ENCODE measurements at regions not wholly inside any gene's neighbourhood (a gene's known extent, or its start where the extent isn't known, plus 50 kb on each side); places are given as distances from the start of the nearest gene placed in this dataset.

GRCh38 chr13:97573011-97573410, 139.0 kb downstream of the RAP2A start:
- Histone ChIP-seq H3K36me3 (replicated peaks; ENCODE audit: control insufficient read depth, insufficient read depth, low read length) (no peaks in the 10 kb centered on the region), H3K4me3 (ENCODE audit: insufficient read depth, low read depth, low read length) (no peak overlapping the region), H3K27me3 (ENCODE audit: control insufficient read depth, insufficient read depth, low read length) (no peaks in the 10 kb centered on the region)
- DNase-seq = no peak

GRCh38 chr13:97574926-97575325, 141.0 kb downstream of the RAP2A start:
- Histone ChIP-seq H3K4me3 (ENCODE audit: insufficient read depth, low read depth, low read length) (no peak overlapping the region), H3K27me3 (ENCODE audit: control insufficient read depth, insufficient read depth, low read length) (no peaks in the 10 kb centered on the region), H3K36me3 (replicated peaks; ENCODE audit: control insufficient read depth, insufficient read depth, low read length) (no peaks in the 10 kb centered on the region)
- peak; percentile 46 for DNase-seq

- no peaks in the 10 kb centered on the region for H3K27me3 ChIP-seq (ENCODE audit: control insufficient read depth, insufficient read depth, low read length)
- H3K4me3 ChIP-seq (ENCODE audit: insufficient read depth, low read depth, low read length) = no peak overlapping the region
- no peak for DNase-seq
- no peaks in the 10 kb centered on the region for H3K36me3 ChIP-seq (replicated peaks; ENCODE audit: control insufficient read depth, insufficient read depth, low read length)
Observed at GRCh38 chr13:97577026-97577425, 143.1 kb downstream of the RAP2A start.

GRCh38 chr13:97582170-97582569, 148.2 kb downstream of the RAP2A start:
- no peaks in the 10 kb centered on the region for H3K36me3 ChIP-seq (replicated peaks; ENCODE audit: control insufficient read depth, insufficient read depth, low read length)
- H3K4me3 ChIP-seq (ENCODE audit: insufficient read depth, low read depth, low read length) = no peak overlapping the region
- DNase-seq = no peak
- H3K27me3 ChIP-seq (ENCODE audit: control insufficient read depth, insufficient read depth, low read length) = no peaks in the 10 kb centered on the region

- H3K36me3 ChIP-seq (replicated peaks; ENCODE audit: control insufficient read depth, insufficient read depth, low read length) = no peaks in the 10 kb centered on the region
- DNase-seq = no peak
- H3K27me3 ChIP-seq (ENCODE audit: control insufficient read depth, insufficient read depth, low read length) = no peaks in the 10 kb centered on the region
- no peak overlapping the region for H3K4me3 ChIP-seq (ENCODE audit: insufficient read depth, low read depth, low read length)
Observed at GRCh38 chr13:97583907-97584497, 150.0 kb downstream of the RAP2A start.

GRCh38 chr13:97586941-97587340, 153.0 kb downstream of the RAP2A start:
- DNase-seq = no peak

GRCh38 chr13:97588993-97589392, 155.0 kb downstream of the RAP2A start:
- Histone ChIP-seq H3K4me3 (ENCODE audit: insufficient read depth, low read depth, low read length) (no peak overlapping the region), H3K36me3 (replicated peaks; ENCODE audit: control insufficient read depth, insufficient read depth, low read length) (no peaks in the 10 kb centered on the region), H3K27me3 (ENCODE audit: control insufficient read depth, insufficient read depth, low read length) (no peaks in the 10 kb centered on the region)
- DNase-seq = no peak

More at GRCh38 chr13:97586941-97587340, 153.0 kb downstream of the RAP2A start:
- H3K36me3 ChIP-seq (replicated peaks; ENCODE audit: control insufficient read depth, insufficient read depth, low read length) = no peaks in the 10 kb centered on the region
- H3K4me3 ChIP-seq (ENCODE audit: insufficient read depth, low read depth, low read length) = no peak overlapping the region
- H3K27me3 ChIP-seq (ENCODE audit: control insufficient read depth, insufficient read depth, low read length) = no peaks in the 10 kb centered on the region

GRCh38 chr13:97600458-97601075, 166.6 kb downstream of the RAP2A start:
- no peak for DNase-seq
- Histone ChIP-seq H3K27me3 (ENCODE audit: control insufficient read depth, insufficient read depth, low read length) (no peaks in the 10 kb centered on the region), H3K4me3 (ENCODE audit: insufficient read depth, low read depth, low read length) (no peak overlapping the region), H3K36me3 (replicated peaks; ENCODE audit: control insufficient read depth, insufficient read depth, low read length) (no peaks in the 10 kb centered on the region)

GRCh38 chr13:97615266-97615665, 181.3 kb downstream of the RAP2A start:
- Histone ChIP-seq H3K4me3 (ENCODE audit: insufficient read depth, low read depth, low read length) (no peak overlapping the region), H3K36me3 (replicated peaks; ENCODE audit: control insufficient read depth, insufficient read depth, low read length) (no peaks in the 10 kb centered on the region), H3K27me3 (ENCODE audit: control insufficient read depth, insufficient read depth, low read length) (no peaks in the 10 kb centered on the region)
- no peak for DNase-seq

- no peaks in the 10 kb centered on the region for H3K27me3 ChIP-seq (ENCODE audit: control insufficient read depth, insufficient read depth, low read length)
- no peaks in the 10 kb centered on the region for H3K36me3 ChIP-seq (replicated peaks; ENCODE audit: control insufficient read depth, insufficient read depth, low read length)
- DNase-seq = no peak
- H3K4me3 ChIP-seq (ENCODE audit: insufficient read depth, low read depth, low read length) = no peak overlapping the region
Observed at GRCh38 chr13:97616385-97616784, 182.4 kb downstream of the RAP2A start.

GRCh38 chr13:97621025-97621424, 187.1 kb downstream of the RAP2A start:
- Histone ChIP-seq H3K36me3 (replicated peaks; ENCODE audit: control insufficient read depth, insufficient read depth, low read length) (no peaks in the 10 kb centered on the region), H3K27me3 (ENCODE audit: control insufficient read depth, insufficient read depth, low read length) (no peaks in the 10 kb centered on the region), H3K4me3 (ENCODE audit: insufficient read depth, low read depth, low read length) (no peak overlapping the region)
- DNase-seq = no peak

- DNase-seq = peak; percentile 54
Observed at GRCh38 chr13:97621631-97622030, 187.7 kb downstream of the RAP2A start.

GRCh38 chr13:97627566-97627965, 193.6 kb downstream of the RAP2A start:
- no peaks in the 10 kb centered on the region for H3K36me3 ChIP-seq (replicated peaks; ENCODE audit: control insufficient read depth, insufficient read depth, low read length)
- H3K4me3 ChIP-seq (ENCODE audit: insufficient read depth, low read depth, low read length) = no peak overlapping the region
- H3K27me3 ChIP-seq (ENCODE audit: control insufficient read depth, insufficient read depth, low read length) = no peaks in the 10 kb centered on the region
- DNase-seq = peak; percentile 30

More at GRCh38 chr13:97621631-97622030, 187.7 kb downstream of the RAP2A start:
- no peaks in the 10 kb centered on the region for H3K36me3 ChIP-seq (replicated peaks; ENCODE audit: control insufficient read depth, insufficient read depth, low read length)
- no peak overlapping the region for H3K4me3 ChIP-seq (ENCODE audit: insufficient read depth, low read depth, low read length)
- H3K27me3 ChIP-seq (ENCODE audit: control insufficient read depth, insufficient read depth, low read length) = no peaks in the 10 kb centered on the region

GRCh38 chr13:97629601-97630272, 195.8 kb downstream of the RAP2A start:
- no peaks in the 10 kb centered on the region for H3K36me3 ChIP-seq (replicated peaks; ENCODE audit: control insufficient read depth, insufficient read depth, low read length)
- no peaks in the 10 kb centered on the region for H3K27me3 ChIP-seq (ENCODE audit: control insufficient read depth, insufficient read depth, low read length)
- DNase-seq = no peak
- no peak overlapping the region for H3K4me3 ChIP-seq (ENCODE audit: insufficient read depth, low read depth, low read length)

GRCh38 chr13:97630725-97631124, 196.8 kb downstream of the RAP2A start:
- no peaks in the 10 kb centered on the region for H3K36me3 ChIP-seq (replicated peaks; ENCODE audit: control insufficient read depth, insufficient read depth, low read length)
- DNase-seq = no peak

More at GRCh38 chr13:97630725-97631124, 196.8 kb downstream of the RAP2A start:
- Histone ChIP-seq H3K27me3 (ENCODE audit: control insufficient read depth, insufficient read depth, low read length) (no peaks in the 10 kb centered on the region), H3K4me3 (ENCODE audit: insufficient read depth, low read depth, low read length) (no peak overlapping the region)

Measured in H7 (cell line).